A549 (cell line): ENCODE measurements at regions not wholly inside any gene's neighbourhood (a gene's known extent, or its start where the extent isn't known, plus 50 kb on each side); places are given as distances from the start of the nearest gene placed in this dataset.

ENCODE experiments used
- ATAC-seq, 2 experiments: fragments of 200-7000 bp in 1 of 2; fragments of >200 bp in 1 of 2; cut with Nextera tagmentation in 1 of 2; cut with Tn5 transposase in 1 of 2; 3 replicates each; pipeline versions ENCODE4 v1.8.0 to v1.9.1; 2018 to 2020; ENCODE audit warnings: mild to moderate bottlenecking in 1 of 2, moderate library complexity in 1 of 2
- CTCF ChIA-PET: fragments of 300-600 bp; sonication (Branson Sonifier 250); formaldehyde crosslinking; extraction: SDS; loops from one replicate; lab custom pipeline; 2021; ENCODE audit warnings: antibody characterized with exemption, inconsistent platforms; lab: Yijun Ruan, JAX
- POLR2A ChIA-PET: fragments of 350-600 bp; formaldehyde crosslinking; extraction: SDS; loops from one replicate; lab custom pipeline; 2021; ENCODE audit warnings: antibody characterized with exemption, inconsistent platforms; lab: Yijun Ruan, JAX
- DNase-seq, 2 experiments: peaks; one replicate each; pipeline versions ENCODE4 v3.0.0 to v3.0.0-alpha.2; 2011 to 2016; ENCODE audit warnings: low read depth in 1 of 2, low spot score in 1 of 2
- FAIRE-seq: peaks from 2 replicates; lab custom pipeline; 2011; peaks lifted over from hg19 to GRCh38; lab: Jason Lieb, UNC
- H3K27ac ChIP-seq, 2 experiments: fragments of >200 bp; sonication (Bioruptor Twin); formaldehyde crosslinking; 3 replicates each; pipeline ENCODE4 v1.5.1; 2016 to 2017
- H3K4me1 ChIP-seq: fragments of >200 bp; sonication (Bioruptor Twin); formaldehyde crosslinking; 3 replicates; pipeline ENCODE4 v1.6.1; 2016
- H3K4me2 ChIP-seq: fragments of >200 bp; sonication (Bioruptor Twin); formaldehyde crosslinking; 3 replicates; pipeline ENCODE4 v1.6.1; 2016
- H3K4me3 ChIP-seq: fragments of >200 bp; sonication (Bioruptor Twin); formaldehyde crosslinking; 3 replicates; pipeline ENCODE4 v1.5.1; 2016
- H3K9me3 ChIP-seq: fragments of >200 bp; sonication (Bioruptor Twin); formaldehyde crosslinking; 3 replicates; pipeline ENCODE4 v1.6.1; 2016
- BHLHE40 ChIP-seq: IDR thresholded peaks from 2 replicates; pipeline ENCODE4 v1.6.1; 2012; ENCODE audit warnings: low read depth, low read length, inconsistent platforms
- EHMT2 ChIP-seq: fragments of 200-600 bp; sonication (generic); IDR thresholded peaks from 2 replicates; pipeline ENCODE4 v1.6.1; 2016; ENCODE audit warnings: antibody characterized with exemption, low read depth, mild to moderate bottlenecking, moderate library complexity
- EP300 ChIP-seq, 2 experiments: fragments of >200 bp; sonication (Bioruptor Twin); formaldehyde crosslinking; IDR thresholded peaks; 2 replicates in 1 of 2; 3 replicates in 1 of 2; pipeline ENCODE4 v1.6.1; 2016 to 2017
- ESRRA ChIP-seq: fragments of 150-350 bp; IDR thresholded peaks from 2 replicates; pipeline ENCODE4 v1.6.1; 2014; ENCODE audit warnings: mild to moderate bottlenecking, low read length, borderline replicate concordance
- FOSB ChIP-seq: fragments of 250-450 bp; sonication (Bioruptor Pico); IDR thresholded peaks from 2 replicates; pipeline ENCODE4 v1.5.0; 2020; ENCODE audit warnings: mild to moderate bottlenecking, moderate library complexity
- FOSL2 ChIP-seq, 2 experiments: fragments of 450-650 bp in 1 of 2; fragments of >200 bp in 1 of 2; sonication (Bioruptor Twin) in 1 of 2; formaldehyde crosslinking; IDR thresholded peaks; 2 replicates each; pipeline versions ENCODE4 v1.5.0 to v1.6.1; 2016 to 2020; ENCODE audit warnings: mild to moderate bottlenecking in 1 of 2, moderate library complexity in 1 of 2
- FOXS1 ChIP-seq: fragments of 250-450 bp; sonication (Bioruptor Pico); IDR thresholded peaks from 2 replicates; pipeline ENCODE4 v1.5.0; 2020; ENCODE audit warnings: mild to moderate bottlenecking, moderate library complexity
- JUNB ChIP-seq: fragments of >200 bp; sonication (Bioruptor Twin); formaldehyde crosslinking; IDR thresholded peaks from 2 replicates; pipeline ENCODE4 v1.6.1; 2016
- KDM1A ChIP-seq: fragments of 200-600 bp; sonication (generic); IDR thresholded peaks from 2 replicates; pipeline ENCODE4 v1.6.1; 2016; ENCODE audit warnings: low read depth, mild to moderate bottlenecking
- KDM5A ChIP-seq: fragments of 200-600 bp; sonication (generic); IDR thresholded peaks from 2 replicates; pipeline ENCODE4 v1.6.1; 2016; ENCODE audit warnings: antibody characterized with exemption, mild to moderate bottlenecking
- MAFK ChIP-seq: fragments of 450-650 bp; IDR thresholded peaks from 2 replicates; pipeline ENCODE4 v1.6.1; 2014; ENCODE audit not compliant: partially characterized antibody
- MAZ ChIP-seq: fragments of 150-350 bp; IDR thresholded peaks from 2 replicates; pipeline ENCODE4 v1.6.1; 2014; ENCODE audit warnings: antibody characterized with exemption, low read depth, low read length, borderline replicate concordance
- MYC ChIP-seq: IDR thresholded peaks from 2 replicates; pipeline ENCODE4 v1.6.1; 2012; ENCODE audit warnings: mild to moderate bottlenecking, inconsistent platforms, low read length, improper control_type of control experiment, borderline replicate concordance
- NPAS2 ChIP-seq: fragments of 250-450 bp; sonication (Bioruptor Pico); IDR thresholded peaks from 2 replicates; pipeline ENCODE4 v1.8.0; 2022; ENCODE audit warnings: mild to moderate bottlenecking, moderate library complexity, borderline replicate concordance
- NR3C1 ChIP-seq: fragments of >200 bp; sonication (Bioruptor Twin); formaldehyde crosslinking; IDR thresholded peaks from 3 replicates; pipeline ENCODE4 v1.6.1; 2017
- POLR2AphosphoS2 ChIP-seq: conservative IDR thresholded peaks from 2 replicates; pipeline ENCODE4 v1.6.1; 2012; ENCODE audit warnings: low read length, improper control_type of control experiment, inconsistent platforms
- RAD21 ChIP-seq, 2 experiments: fragments of >200 bp in 1 of 2; sonication (Bioruptor Twin) in 1 of 2; formaldehyde crosslinking in 1 of 2; IDR thresholded peaks in 1 of 2; conservative IDR thresholded peaks in 1 of 2; 2 replicates in 1 of 2; 3 replicates in 1 of 2; pipeline ENCODE4 v1.6.1; 2012 to 2018; ENCODE audit warnings: inconsistent platforms in 1 of 2
- RCOR1 ChIP-seq: fragments of 150-350 bp; IDR thresholded peaks from 2 replicates; pipeline ENCODE4 v1.6.1; 2014; ENCODE audit warnings: antibody characterized with exemption, low read length, low read depth
- RFX5 ChIP-seq: fragments of 450-650 bp; IDR thresholded peaks from 2 replicates; pipeline ENCODE4 v1.7.1; 2014; ENCODE audit warnings: antibody characterized with exemption, mild to moderate bottlenecking, moderate library complexity
- SREBF2 ChIP-seq: fragments of 450-650 bp; IDR thresholded peaks from 2 replicates; pipeline ENCODE4 v1.6.1; 2014; ENCODE audit warnings: mild to moderate bottlenecking, moderate library complexity
- ZFP36 ChIP-seq: fragments of 450-650 bp; IDR thresholded peaks from 2 replicates; pipeline ENCODE4 v1.6.1; 2014; ENCODE audit warnings: borderline replicate concordance; ENCODE audit not compliant: partially characterized antibody
- WGBS: methylation state at CpG from one replicate; pipeline ENCODE4 v1.1.6; 2017; ENCODE audit errors: missing lambda C conversion rate; 5-methylcytosine and 5-hydroxymethylcytosine counted together
- TF ChIP-seq, protein P1 (sequence below): fragments of >200 bp; sonication (Bioruptor Twin); formaldehyde crosslinking; IDR thresholded peaks from 2 replicates; pipeline ENCODE4 v1.6.1; 2016
- TF ChIP-seq, protein P2 (sequence below): IDR thresholded peaks from 2 replicates; pipeline ENCODE4 v1.6.1; 2012
- TF ChIP-seq, protein P3 (sequence below): fragments of >200 bp; sonication (Bioruptor Twin); formaldehyde crosslinking; IDR thresholded peaks from 3 replicates; pipeline ENCODE4 v1.6.1; 2016
- TF ChIP-seq, protein P4 (sequence below): fragments of 200-600 bp; sonication (generic); IDR thresholded peaks from 2 replicates; pipeline ENCODE4 v1.6.1; 2016; ENCODE audit warnings: antibody characterized with exemption, mild to moderate bottlenecking, moderate library complexity
- TF ChIP-seq, protein P5 (sequence below): fragments of 250-450 bp; sonication (Bioruptor Pico); IDR thresholded peaks from 2 replicates; pipeline ENCODE4 v1.5.0; 2020; ENCODE audit warnings: low read depth, mild to moderate bottlenecking, moderate library complexity

DNA sequence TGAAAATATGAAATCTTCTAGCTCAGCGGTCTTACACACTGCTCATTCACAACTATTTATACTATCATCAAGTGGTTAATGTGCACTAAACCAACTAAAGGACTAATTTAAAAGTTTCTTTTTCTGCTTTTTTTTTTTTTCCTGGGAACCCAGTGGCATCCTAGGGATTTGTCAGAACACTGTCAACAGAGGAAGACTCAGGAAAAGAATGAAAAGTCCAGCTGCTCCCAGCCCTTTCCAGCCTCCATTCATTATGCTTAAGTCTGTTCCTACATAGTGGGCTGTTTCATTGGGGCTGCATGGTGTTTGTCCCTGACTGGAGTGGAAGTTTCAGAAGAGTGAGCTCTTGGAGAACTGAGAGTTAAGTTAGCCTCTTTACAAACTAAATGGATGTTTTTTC, 391.1 kb downstream of the AASDHPPT start:
- no peak overlapping the region for H3K4me3 ChIP-seq
- DNase-seq: no peak
- no peaks in the 10 kb centered on the region for H3K9me3 ChIP-seq
- ChIA-PET POLR2A (no interaction called here), CTCF (no interaction called here)
- WGBS: 74% methylated on average over 1 of the region's 1 CpG
- no peak for FAIRE-seq
- no peak overlapping the region for H3K27ac ChIP-seq
- TF ChIP-seq MYC: no peak
- TF ChIP-seq, protein P1, sequence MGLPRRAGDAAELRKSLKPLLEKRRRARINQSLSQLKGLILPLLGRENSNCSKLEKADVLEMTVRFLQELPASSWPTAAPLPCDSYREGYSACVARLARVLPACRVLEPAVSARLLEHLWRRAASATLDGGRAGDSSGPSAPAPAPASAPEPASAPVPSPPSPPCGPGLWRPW: no peak
- no peak for TF ChIP-seq ZFP36
- no peak for TF ChIP-seq KDM5A
- no peak for TF ChIP-seq RAD21 (conservative IDR thresholded peaks at IDR 0.05 in 1 of 2, IDR thresholded peaks at IDR 0.05 in 1 of 2)
- TF ChIP-seq, protein P2, sequence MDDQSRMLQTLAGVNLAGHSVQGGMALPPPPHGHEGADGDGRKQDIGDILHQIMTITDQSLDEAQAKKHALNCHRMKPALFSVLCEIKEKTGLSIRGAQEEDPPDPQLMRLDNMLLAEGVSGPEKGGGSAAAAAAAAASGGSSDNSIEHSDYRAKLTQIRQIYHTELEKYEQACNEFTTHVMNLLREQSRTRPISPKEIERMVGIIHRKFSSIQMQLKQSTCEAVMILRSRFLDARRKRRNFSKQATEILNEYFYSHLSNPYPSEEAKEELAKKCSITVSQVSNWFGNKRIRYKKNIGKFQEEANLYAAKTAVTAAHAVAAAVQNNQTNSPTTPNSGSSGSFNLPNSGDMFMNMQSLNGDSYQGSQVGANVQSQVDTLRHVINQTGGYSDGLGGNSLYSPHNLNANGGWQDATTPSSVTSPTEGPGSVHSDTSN: no peak
- TF ChIP-seq KDM1A: no peak
- TF ChIP-seq NPAS2 (CRISPR knock-in tag): no peak
- TF ChIP-seq NR3C1: no peak
- no peak for TF ChIP-seq FOSB
- TF ChIP-seq FOXS1 (CRISPR knock-in tag): no peak
- no peak for TF ChIP-seq RCOR1
- TF ChIP-seq MAFK: no peak
- TF ChIP-seq EHMT2: no peak
- TF ChIP-seq POLR2AphosphoS2: no peak
- TF ChIP-seq, protein P3, sequence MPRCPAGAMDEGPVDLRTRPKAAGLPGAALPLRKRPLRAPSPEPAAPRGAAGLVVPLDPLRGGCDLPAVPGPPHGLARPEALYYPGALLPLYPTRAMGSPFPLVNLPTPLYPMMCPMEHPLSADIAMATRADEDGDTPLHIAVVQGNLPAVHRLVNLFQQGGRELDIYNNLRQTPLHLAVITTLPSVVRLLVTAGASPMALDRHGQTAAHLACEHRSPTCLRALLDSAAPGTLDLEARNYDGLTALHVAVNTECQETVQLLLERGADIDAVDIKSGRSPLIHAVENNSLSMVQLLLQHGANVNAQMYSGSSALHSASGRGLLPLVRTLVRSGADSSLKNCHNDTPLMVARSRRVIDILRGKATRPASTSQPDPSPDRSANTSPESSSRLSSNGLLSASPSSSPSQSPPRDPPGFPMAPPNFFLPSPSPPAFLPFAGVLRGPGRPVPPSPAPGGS: no peak
- TF ChIP-seq, protein P4, sequence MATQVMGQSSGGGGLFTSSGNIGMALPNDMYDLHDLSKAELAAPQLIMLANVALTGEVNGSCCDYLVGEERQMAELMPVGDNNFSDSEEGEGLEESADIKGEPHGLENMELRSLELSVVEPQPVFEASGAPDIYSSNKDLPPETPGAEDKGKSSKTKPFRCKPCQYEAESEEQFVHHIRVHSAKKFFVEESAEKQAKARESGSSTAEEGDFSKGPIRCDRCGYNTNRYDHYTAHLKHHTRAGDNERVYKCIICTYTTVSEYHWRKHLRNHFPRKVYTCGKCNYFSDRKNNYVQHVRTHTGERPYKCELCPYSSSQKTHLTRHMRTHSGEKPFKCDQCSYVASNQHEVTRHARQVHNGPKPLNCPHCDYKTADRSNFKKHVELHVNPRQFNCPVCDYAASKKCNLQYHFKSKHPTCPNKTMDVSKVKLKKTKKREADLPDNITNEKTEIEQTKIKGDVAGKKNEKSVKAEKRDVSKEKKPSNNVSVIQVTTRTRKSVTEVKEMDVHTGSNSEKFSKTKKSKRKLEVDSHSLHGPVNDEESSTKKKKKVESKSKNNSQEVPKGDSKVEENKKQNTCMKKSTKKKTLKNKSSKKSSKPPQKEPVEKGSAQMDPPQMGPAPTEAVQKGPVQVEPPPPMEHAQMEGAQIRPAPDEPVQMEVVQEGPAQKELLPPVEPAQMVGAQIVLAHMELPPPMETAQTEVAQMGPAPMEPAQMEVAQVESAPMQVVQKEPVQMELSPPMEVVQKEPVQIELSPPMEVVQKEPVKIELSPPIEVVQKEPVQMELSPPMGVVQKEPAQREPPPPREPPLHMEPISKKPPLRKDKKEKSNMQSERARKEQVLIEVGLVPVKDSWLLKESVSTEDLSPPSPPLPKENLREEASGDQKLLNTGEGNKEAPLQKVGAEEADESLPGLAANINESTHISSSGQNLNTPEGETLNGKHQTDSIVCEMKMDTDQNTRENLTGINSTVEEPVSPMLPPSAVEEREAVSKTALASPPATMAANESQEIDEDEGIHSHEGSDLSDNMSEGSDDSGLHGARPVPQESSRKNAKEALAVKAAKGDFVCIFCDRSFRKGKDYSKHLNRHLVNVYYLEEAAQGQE: no peak
- TF ChIP-seq BHLHE40: no peak
- H3K4me1 ChIP-seq: peaks cover 14% of the 10 kb centered on the region
- no peak for ATAC-seq
- H3K4me2 ChIP-seq: no peak overlapping the region

DNA sequence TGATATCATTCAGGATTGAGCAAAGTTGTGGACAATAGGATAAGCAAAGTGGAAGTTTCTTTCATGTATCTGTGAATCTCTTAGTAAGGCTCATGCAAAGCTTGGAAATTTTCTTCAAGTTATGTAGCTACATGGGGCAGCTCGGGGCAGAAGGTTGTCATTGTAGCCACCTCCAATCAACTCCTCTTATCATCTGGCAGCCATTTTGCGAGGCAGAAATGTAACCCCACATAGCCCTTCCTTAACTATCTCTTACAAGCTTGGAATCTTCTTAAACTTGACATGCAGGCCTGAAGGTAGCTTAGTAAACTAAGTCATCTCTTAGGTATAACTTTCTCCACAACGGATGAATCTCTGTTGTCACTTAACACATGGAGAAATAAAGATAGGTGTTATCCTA, 392.8 kb downstream of the AASDHPPT start:
- TF ChIP-seq RCOR1 (no peak), FOSL2 (IDR thresholded peaks at IDR 0.05) (no peak), FOSL2 (CRISPR knock-in tag; IDR thresholded peaks at IDR 0.05) (no peak), JUNB (no peak), FOXS1 (CRISPR knock-in tag) (no peak), EP300 (IDR thresholded peaks at IDR 0.05) (no peak), MAZ (no peak), RFX5 (no peak), SREBF2 (no peak), ESRRA (no peak), RAD21 (conservative IDR thresholded peaks at IDR 0.05 in 1 of 2, IDR thresholded peaks at IDR 0.05 in 1 of 2) (no peak)
- TF ChIP-seq, protein P5, sequence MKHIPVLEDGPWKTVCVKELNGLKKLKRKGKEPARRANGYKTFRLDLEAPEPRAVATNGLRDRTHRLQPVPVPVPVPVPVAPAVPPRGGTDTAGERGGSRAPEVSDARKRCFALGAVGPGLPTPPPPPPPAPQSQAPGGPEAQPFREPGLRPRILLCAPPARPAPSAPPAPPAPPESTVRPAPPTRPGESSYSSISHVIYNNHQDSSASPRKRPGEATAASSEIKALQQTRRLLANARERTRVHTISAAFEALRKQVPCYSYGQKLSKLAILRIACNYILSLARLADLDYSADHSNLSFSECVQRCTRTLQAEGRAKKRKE (CRISPR knock-in tag): no peak
- 34% methylated on average over 3 of the region's 3 CpGs for WGBS
- POLR2A ChIA-PET: no interaction called here
- ATAC-seq (no peak), FAIRE-seq (no peak), DNase-seq (no peak)
- Histone ChIP-seq H3K4me2 (no peak overlapping the region), H3K4me3 (no peak overlapping the region), H3K4me1 (peaks cover 13% of the 10 kb centered on the region), H3K27ac (no peak overlapping the region), H3K9me3 (no peaks in the 10 kb centered on the region; the same call in 2 of the 3 replicates)
- CTCF ChIA-PET: interaction anchor here (0.5 to 1.2 kb wide), 2 partner anchors 9 to 139 kb away, joined by 3 to 4 read pairs; no protein-coding TSS in a partner anchor
